T-cell (primary cell): ENCODE measurements at regions not wholly inside any gene's neighbourhood (a gene's known extent, or its start where the extent isn't known, plus 50 kb on each side); places are given as distances from the start of the nearest gene placed in this dataset.

Experiments
- ATAC-seq, 4 experiments: fragments of 200-7000 bp in 3 of 4; fragments of 150-1000 bp in 1 of 4; cut with Tn5 transposase; replicated peaks in 1 of 4; 1 replicate in 3 of 4; 2 replicates in 1 of 4; pipeline ENCODE4 v1.10.0; 2021; ENCODE audit warnings: moderate library complexity in 3 of 4, mild to moderate bottlenecking in 2 of 4, moderate number of reproducible peaks in 1 of 4
- CTCF ChIA-PET, 2 donors: fragments of 300-600 bp; sonication (Branson Sonifier 250); formaldehyde crosslinking; loops; one replicate each; lab custom pipeline; 2022; ENCODE audit warnings: antibody characterized with exemption in 2 of 2; lab: Charles Lee
- POLR2A ChIA-PET, 2 donors: fragments of 300-600 bp; sonication (Branson Sonifier 250); formaldehyde crosslinking; loops; one replicate each; lab custom pipeline; 2022; ENCODE audit warnings: antibody characterized with exemption in 2 of 2; lab: Charles Lee
- DNase-seq, 35 experiments: peaks; one replicate each; pipeline versions ENCODE4 v3.0.0 to v3.0.0-alpha.2; 2013 to 2023
- H3K27ac ChIP-seq: one replicate; pipeline ENCODE4 v1.5.1; 2013; ENCODE audit warnings: low read length
- H3K27me3 ChIP-seq, 2 experiments: replicated peaks in 1 of 2; 1 replicate in 1 of 2; 2 replicates in 1 of 2; pipeline versions ENCODE4 v1.6.1 to v1.7.0; 2013; ENCODE audit warnings: low read length in 1 of 2, mixed read lengths in 1 of 2; ENCODE audit not compliant: control insufficient read depth in 2 of 2, insufficient read depth in 2 of 2; ENCODE audit errors: extremely low read depth in 1 of 2
- H3K36me3 ChIP-seq, 2 donors: 1 replicate in 1 of 2; 2 replicates in 1 of 2; pipeline versions ENCODE4 v1.6.1 to v1.7.0; 2013; ENCODE audit warnings: low read length in 1 of 2; ENCODE audit not compliant: control insufficient read depth in 2 of 2, insufficient read depth in 1 of 2; ENCODE audit errors: extremely low read depth in 1 of 2
- H3K4me1 ChIP-seq, 2 experiments: 1 replicate in 1 of 2; 2 replicates in 1 of 2; pipeline versions ENCODE4 v1.6.1 to v1.7.0; 2013; ENCODE audit warnings: low read length in 2 of 2, mixed read lengths in 1 of 2; ENCODE audit not compliant: insufficient read depth in 2 of 2, control insufficient read depth in 1 of 2; ENCODE audit errors: extremely low read depth in 1 of 2
- H3K4me3 ChIP-seq, 2 donors: 1 replicate in 1 of 2; 2 replicates in 1 of 2; pipeline versions ENCODE4 v1.5.1 to v1.7.0; 2013; ENCODE audit warnings: mild to moderate bottlenecking in 2 of 2, low read length in 1 of 2, moderate library complexity in 1 of 2; ENCODE audit not compliant: control insufficient read depth in 1 of 2; ENCODE audit errors: extremely low read depth in 1 of 2
- H3K9me3 ChIP-seq: 2 replicates; pipeline ENCODE4 v1.7.0; 2013
- H3K27ac Mint-ChIP-seq, 2 donors: one replicate each; pipeline ENCODE4 v1.8.0; 2020 to 2021; ENCODE audit warnings: mild to moderate bottlenecking in 2 of 2, mixed read lengths in 2 of 2
- H3K27me3 Mint-ChIP-seq, 2 donors: one replicate each; pipeline ENCODE4 v1.8.0; 2021 to 2022; ENCODE audit warnings: mixed read lengths in 2 of 2
- H3K36me3 Mint-ChIP-seq: one replicate; pipeline ENCODE4 v1.8.0; 2021; ENCODE audit warnings: mixed read lengths
- H3K4me1 Mint-ChIP-seq, 3 donors: one replicate each; pipeline ENCODE4 v1.8.0; 2020 to 2022; ENCODE audit warnings: mixed read lengths in 3 of 3, mild to moderate bottlenecking in 1 of 3
- H3K4me3 Mint-ChIP-seq, 3 donors: one replicate each; pipeline ENCODE4 v1.8.0; 2020 to 2022; ENCODE audit warnings: mild to moderate bottlenecking in 3 of 3, mixed read lengths in 3 of 3, moderate library complexity in 3 of 3
- H3K9me3 Mint-ChIP-seq, 3 donors: one replicate each; pipeline ENCODE4 v1.8.0; 2020 to 2022; ENCODE audit warnings: mixed read lengths in 3 of 3
- WGBS: methylation state at CpG from one replicate; pipeline ENCODE4 v1.1.5; 2013; ENCODE audit warnings: missing lambda C conversion rate; ENCODE audit not compliant: insufficient coverage; 5-methylcytosine and 5-hydroxymethylcytosine counted together

DNA sequence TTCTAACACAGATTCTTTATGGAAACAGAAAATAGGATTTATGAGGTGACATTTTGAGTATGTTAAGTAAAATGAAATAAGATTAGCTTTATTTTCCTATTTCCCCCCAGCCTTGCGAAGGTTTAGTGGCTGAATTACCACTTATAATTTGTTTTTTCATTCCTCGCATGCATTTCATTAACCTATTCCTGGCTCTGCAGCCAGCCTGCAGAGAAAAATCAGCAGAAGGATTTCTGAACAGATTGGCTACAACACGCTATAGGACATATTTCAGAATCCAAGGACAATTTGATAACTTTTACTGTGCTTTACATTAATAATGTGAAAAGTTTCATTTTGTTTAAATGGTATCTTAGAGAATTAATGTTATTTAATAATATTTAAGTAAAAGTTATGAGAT, 162.4 kb upstream of the MMS22L start:
- no peak for DNase-seq
- no peak overlapping the region for H3K4me3 Mint-ChIP-seq
- ChIA-PET POLR2A (no interaction called here), CTCF (no interaction called here)
- H3K27ac ChIP-seq: no peak overlapping the region
- no peak for ATAC-seq
- H3K27me3 ChIP-seq: no peaks in the 10 kb centered on the region
- no peaks in the 10 kb centered on the region for H3K4me1 Mint-ChIP-seq
- H3K9me3 ChIP-seq: no peaks in the 10 kb centered on the region
- no peaks in the 10 kb centered on the region for H3K9me3 Mint-ChIP-seq
- no CpG with 5 or more reads among the region's 3 CpGs for WGBS
- H3K4me3 ChIP-seq: no peak overlapping the region
- H3K27ac Mint-ChIP-seq: no peak overlapping the region
- H3K36me3 ChIP-seq: no peaks in the 10 kb centered on the region
- H3K36me3 Mint-ChIP-seq: no peaks in the 10 kb centered on the region
- peaks cover 3 to 16% of the 10 kb centered on the region in 2 donors for H3K27me3 Mint-ChIP-seq
- H3K4me1 ChIP-seq: no peaks in the 10 kb centered on the region

DNA sequence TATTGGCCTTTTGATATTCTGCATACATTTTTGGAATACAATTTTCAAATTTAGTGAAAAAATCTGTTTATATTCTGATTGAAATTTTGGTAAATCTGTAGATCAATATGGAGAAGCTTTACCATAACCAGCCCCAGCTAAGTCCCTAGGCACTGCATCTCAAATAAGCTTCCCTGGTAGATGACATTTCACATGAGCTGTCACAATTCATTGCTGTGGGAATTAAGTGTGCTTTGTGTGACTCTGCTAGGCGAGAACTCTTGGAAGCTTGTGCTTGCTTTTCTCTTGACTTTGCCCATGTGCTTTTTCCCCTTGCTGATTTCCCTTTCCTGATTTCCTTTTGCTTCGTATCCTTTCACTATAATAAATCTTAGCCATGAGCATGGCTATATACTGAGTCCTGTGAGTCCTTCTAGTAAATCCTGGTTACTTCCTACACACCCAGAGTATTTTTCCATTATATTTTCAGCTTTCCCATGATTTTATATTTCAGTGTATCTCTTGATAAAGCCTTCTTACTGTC, 166.5 kb upstream of the MMS22L start:
- Histone ChIP-seq H3K36me3 (no peaks in the 10 kb centered on the region), H3K9me3 (no peaks in the 10 kb centered on the region), H3K27ac (no peak overlapping the region), H3K4me1 (no peaks in the 10 kb centered on the region), H3K27me3 (no peaks in the 10 kb centered on the region), H3K4me3 (no peak overlapping the region)
- ATAC-seq (no peak), DNase-seq (no peak)
- Mint-ChIP-seq H3K4me1 (no peaks in the 10 kb centered on the region), H3K9me3 (no peaks in the 10 kb centered on the region), H3K36me3 (no peaks in the 10 kb centered on the region), H3K27ac (no peak overlapping the region), H3K27me3 (peaks cover 3 to 12% of the 10 kb centered on the region in 2 donors), H3K4me3 (no peak overlapping the region)
- WGBS: 75% methylated on average over 1 of the region's 2 CpGs
- POLR2A ChIA-PET: no interaction called here
- CTCF ChIA-PET: no interaction called here

DNA sequence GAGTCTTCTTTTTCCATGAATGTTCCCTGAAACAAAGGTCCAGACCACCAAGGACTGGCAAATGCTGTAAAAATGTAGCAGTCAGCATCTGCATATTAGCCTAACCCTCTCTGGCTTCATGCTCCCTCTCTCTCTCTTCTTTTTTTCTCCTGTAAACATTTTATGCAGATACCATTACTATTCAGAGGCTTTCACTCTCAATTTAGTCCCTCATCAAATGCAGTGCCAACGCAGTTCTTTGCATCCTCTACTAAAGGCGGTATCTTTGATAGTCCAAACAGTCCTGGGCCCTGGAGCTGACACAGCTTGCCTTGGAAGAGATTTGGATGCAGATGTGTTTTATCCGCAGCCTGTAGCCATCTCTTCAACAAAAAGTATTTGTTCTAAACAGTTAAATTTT, 167.1 kb upstream of the MMS22L start:
- Mint-ChIP-seq H3K9me3 (no peaks in the 10 kb centered on the region), H3K27ac (no peak overlapping the region), H3K27me3 (peaks cover 3 to 12% of the 10 kb centered on the region in 2 donors), H3K36me3 (no peaks in the 10 kb centered on the region), H3K4me1 (no peaks in the 10 kb centered on the region), H3K4me3 (no peak overlapping the region)
- Histone ChIP-seq H3K4me3 (no peak overlapping the region), H3K36me3 (no peaks in the 10 kb centered on the region), H3K4me1 (no peaks in the 10 kb centered on the region), H3K27me3 (no peaks in the 10 kb centered on the region), H3K9me3 (no peaks in the 10 kb centered on the region), H3K27ac (no peak overlapping the region)
- ChIA-PET CTCF (no interaction called here), POLR2A (no interaction called here)
- DNase-seq: no peak
- no CpG with 5 or more reads among the region's 3 CpGs for WGBS
- ATAC-seq: no peak

DNA sequence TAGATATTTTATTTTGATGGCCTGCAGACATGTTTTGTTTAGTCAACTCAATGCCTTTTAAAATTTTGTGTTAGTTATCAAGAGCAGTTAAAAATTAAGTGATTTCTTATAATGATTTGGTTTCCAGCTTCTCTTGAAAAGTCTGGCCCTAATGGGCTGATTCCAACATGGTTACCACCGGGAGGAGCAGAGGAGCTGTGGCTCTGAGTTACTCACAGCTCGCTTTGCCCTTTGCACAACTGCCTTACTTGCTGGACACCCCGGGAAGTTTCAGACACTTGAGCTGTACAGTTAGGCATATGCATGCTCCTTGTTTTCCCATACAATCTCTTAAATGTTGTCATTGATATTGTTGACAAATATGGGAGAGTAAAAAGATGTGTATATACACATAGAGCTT, 173.1 kb upstream of the MMS22L start:
- Histone ChIP-seq H3K27me3 (no peaks in the 10 kb centered on the region), H3K27ac (no peak overlapping the region), H3K4me1 (no peaks in the 10 kb centered on the region), H3K4me3 (no peak overlapping the region), H3K9me3 (no peaks in the 10 kb centered on the region), H3K36me3 (no peaks in the 10 kb centered on the region)
- Mint-ChIP-seq H3K9me3 (no peaks in the 10 kb centered on the region), H3K27ac (no peak overlapping the region), H3K4me1 (no peaks in the 10 kb centered on the region), H3K27me3 (peaks cover 7 to 9% of the 10 kb centered on the region in 2 donors), H3K4me3 (no peak overlapping the region), H3K36me3 (no peaks in the 10 kb centered on the region)
- no peak for DNase-seq
- WGBS: 69% methylated on average over 2 of the region's 3 CpGs
- POLR2A ChIA-PET: no interaction called here
- CTCF ChIA-PET: no interaction called here
- ATAC-seq: no peak

DNA sequence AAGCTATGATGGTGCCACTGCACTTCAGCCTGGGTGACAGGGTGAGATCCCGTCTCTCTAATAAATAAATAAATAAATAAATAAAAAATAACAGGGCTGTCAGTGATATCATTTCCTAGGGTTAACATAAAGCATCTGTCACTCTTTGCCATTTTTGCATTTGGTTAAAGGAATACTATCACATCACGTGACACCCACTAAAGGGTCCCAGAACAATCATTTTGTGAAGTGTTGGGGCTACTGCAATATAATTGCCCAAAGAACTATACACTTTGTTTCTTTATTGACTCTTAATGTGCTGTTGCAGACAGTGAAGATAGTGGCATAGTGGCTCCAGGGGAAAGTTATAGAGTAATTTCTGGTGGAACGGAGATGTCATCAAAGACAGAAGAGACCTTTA, 176.5 kb upstream of the MMS22L start:
- no peak overlapping the region for H3K27ac Mint-ChIP-seq
- no peaks in the 10 kb centered on the region for H3K4me1 Mint-ChIP-seq
- H3K36me3 Mint-ChIP-seq: no peaks in the 10 kb centered on the region
- WGBS: no CpG with 5 or more reads among the region's 3 CpGs
- ChIA-PET CTCF (no interaction called here), POLR2A (interaction anchor here in 1 of 2 donors (0.6 kb wide), 1 partner anchor 30 kb away, joined by 3 read pairs; no protein-coding TSS in a partner anchor)
- H3K27ac ChIP-seq: no peak overlapping the region
- ATAC-seq: no peak
- no peak for DNase-seq
- no peak overlapping the region for H3K4me3 ChIP-seq
- no peaks in the 10 kb centered on the region for H3K9me3 ChIP-seq
- no peaks in the 10 kb centered on the region for H3K27me3 ChIP-seq
- no peak overlapping the region for H3K4me3 Mint-ChIP-seq
- H3K9me3 Mint-ChIP-seq: no peaks in the 10 kb centered on the region
- peaks cover 11 to 12% of the 10 kb centered on the region in 2 donors for H3K27me3 Mint-ChIP-seq
- H3K36me3 ChIP-seq: no peaks in the 10 kb centered on the region
- H3K4me1 ChIP-seq: no peaks in the 10 kb centered on the region

DNA sequence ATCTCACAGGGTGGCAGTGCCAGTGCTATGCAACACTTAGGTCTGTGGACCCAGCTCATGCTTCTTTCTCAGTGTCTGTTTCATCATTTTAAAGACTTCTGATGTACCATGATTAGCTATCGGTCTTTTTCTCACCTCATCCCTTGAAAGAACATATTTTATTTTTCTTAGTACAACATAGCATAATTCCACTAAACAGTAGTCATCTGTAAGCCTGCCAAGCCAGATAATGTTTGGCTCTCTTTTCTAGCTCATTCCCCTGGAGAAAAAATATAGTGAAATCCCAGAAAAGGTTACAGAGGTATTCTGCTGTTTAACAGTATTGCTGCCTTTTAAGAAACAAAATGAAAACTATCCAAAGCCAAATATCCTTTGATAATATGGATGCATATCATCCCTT, 177.0 kb upstream of the MMS22L start:
- Histone ChIP-seq H3K4me1 (no peaks in the 10 kb centered on the region), H3K9me3 (no peaks in the 10 kb centered on the region), H3K27ac (no peak overlapping the region), H3K4me3 (no peak overlapping the region), H3K27me3 (no peaks in the 10 kb centered on the region), H3K36me3 (no peaks in the 10 kb centered on the region)
- DNase-seq (no peak), ATAC-seq (no peak)
- no CpG with 5 or more reads among the region's 1 CpG for WGBS
- CTCF ChIA-PET: interaction anchor here in 1 of 2 donors (0.6 kb wide), 1 partner anchor 28 kb away, joined by 6 read pairs; no protein-coding TSS in a partner anchor
- POLR2A ChIA-PET: interaction anchor here in 1 of 2 donors (0.6 kb wide), 1 partner anchor 30 kb away, joined by 3 read pairs; no protein-coding TSS in a partner anchor
- peaks cover 11 to 12% of the 10 kb centered on the region in 2 donors for H3K27me3 Mint-ChIP-seq
- H3K36me3 Mint-ChIP-seq: no peaks in the 10 kb centered on the region
- H3K9me3 Mint-ChIP-seq: no peaks in the 10 kb centered on the region
- no peak overlapping the region for H3K4me3 Mint-ChIP-seq
- H3K4me1 Mint-ChIP-seq: no peaks in the 10 kb centered on the region
- H3K27ac Mint-ChIP-seq: no peak overlapping the region
